IMR-90 (cell line): ENCODE measurements at regions not wholly inside any gene's neighbourhood (a gene's known extent, or its start where the extent isn't known, plus 50 kb on each side); places are given as distances from the start of the nearest gene placed in this dataset.

Source experiments
- ATAC-seq: fragments of 200-7000 bp; cut with Tn5 transposase; 2 replicates; pipeline ENCODE4 v1.9.1; 2020; ENCODE audit warnings: low read depth, mild to moderate bottlenecking, moderate library complexity
- BruUV-seq: library from RNA; stranded (reverse); fragments of 400-500 nt; replicated peaks from 2 replicates; lab custom pipeline; 2021; lab: Mats Ljungman, UMichigan
- CTCF ChIA-PET: fragments of 300-600 bp; formaldehyde crosslinking; extraction: SDS; loops from one replicate; lab custom pipeline; 2021; ENCODE audit warnings: antibody characterized with exemption; lab: Yijun Ruan, JAX
- POLR2A ChIA-PET: fragments of 300-600 bp; sonication (Branson Sonifier 250); formaldehyde crosslinking; loops from one replicate; lab custom pipeline; 2022; ENCODE audit warnings: antibody characterized with exemption; ENCODE audit not compliant: unreplicated experiment; lab: Charles Lee
- DNase-seq: peaks from one replicate; pipeline ENCODE4 v3.0.0; 2013
- H2AFZ ChIP-seq: replicated peaks from 2 replicates; pipeline ENCODE3; 2013; ENCODE audit warnings: low read length, mild to moderate bottlenecking; ENCODE audit not compliant: poor library complexity
- H2AK5ac ChIP-seq: 2 replicates; pipeline ENCODE4 v1.6.1; 2013; ENCODE audit warnings: low read depth, low read length, inconsistent platforms
- H2AK9ac ChIP-seq: replicated peaks from 2 replicates; pipeline ENCODE3; 2013; ENCODE audit warnings: mild to moderate bottlenecking, low read depth, low read length, moderate library complexity; ENCODE audit not compliant: poor library complexity
- H2BK120ac ChIP-seq: 2 replicates; pipeline ENCODE4 v1.6.1; 2013; ENCODE audit warnings: low read depth, low read length, inconsistent platforms
- H2BK15ac ChIP-seq: 3 replicates; pipeline ENCODE4 v1.6.1; 2013; ENCODE audit warnings: low read depth, low read length, inconsistent platforms
- H2BK20ac ChIP-seq: 2 replicates; pipeline ENCODE4 v1.6.1; 2013; ENCODE audit warnings: low read depth, mild to moderate bottlenecking, inconsistent platforms, low read length, moderate library complexity
- H2BK5ac ChIP-seq: 2 replicates; pipeline ENCODE4 v1.6.1; 2013; ENCODE audit warnings: mild to moderate bottlenecking, low read depth, low read length, inconsistent platforms; ENCODE audit not compliant: poor library complexity, severe bottlenecking
- H3K14ac ChIP-seq: replicated peaks from 2 replicates; pipeline ENCODE4 v1.6.1; 2013; ENCODE audit warnings: low read depth, low read length, inconsistent platforms
- H3K18ac ChIP-seq: 2 replicates; pipeline ENCODE4 v1.6.1; 2013; ENCODE audit warnings: low read depth, low read length, control low read depth
- H3K23ac ChIP-seq: 2 replicates; pipeline ENCODE4 v1.6.1; 2013; ENCODE audit warnings: low read depth, low read length, inconsistent platforms
- H3K27ac ChIP-seq: 2 replicates; pipeline ENCODE4 v1.5.1; 2013; ENCODE audit warnings: mild to moderate bottlenecking, control low read depth, low read length; ENCODE audit not compliant: insufficient read depth
- H3K27me3 ChIP-seq: 2 replicates; pipeline ENCODE4 v1.6.1; 2013; ENCODE audit warnings: low read length; ENCODE audit not compliant: control insufficient read depth, insufficient read depth
- H3K36me3 ChIP-seq: 2 replicates; pipeline ENCODE4 v1.6.1; 2013; ENCODE audit warnings: low read length, mixed read lengths; ENCODE audit not compliant: control insufficient read depth, insufficient read depth
- H3K4ac ChIP-seq: 2 replicates; pipeline ENCODE4 v1.6.1; 2013; ENCODE audit warnings: low read depth, low read length, inconsistent platforms
- H3K4me1 ChIP-seq: 2 replicates; pipeline ENCODE4 v1.6.1; 2013; ENCODE audit warnings: low read length, mixed read lengths; ENCODE audit not compliant: control insufficient read depth, insufficient read depth
- H3K4me2 ChIP-seq: 2 replicates; pipeline ENCODE4 v1.6.1; 2013; ENCODE audit warnings: low read depth, mild to moderate bottlenecking, control low read depth, low read length, moderate library complexity
- H3K4me3 ChIP-seq: 2 replicates; pipeline ENCODE4 v1.5.1; 2013; ENCODE audit warnings: low read depth, mild to moderate bottlenecking, control low read depth, low read length, moderate library complexity; ENCODE audit not compliant: insufficient read depth
- H3K56ac ChIP-seq: 2 replicates; pipeline ENCODE4 v1.6.1; 2013; ENCODE audit warnings: low read length, inconsistent platforms; ENCODE audit not compliant: insufficient read depth; ENCODE audit errors: extremely low read depth
- H3K79me1 ChIP-seq, 2 experiments: 2 replicates each; pipeline ENCODE4 v1.6.1; 2013; ENCODE audit warnings: low read length in 2 of 2, inconsistent platforms in 1 of 2, low read depth in 1 of 2
- H3K9ac ChIP-seq: 2 replicates; pipeline ENCODE4 v1.6.1; 2013; ENCODE audit warnings: low read depth, low read length, control low read depth
- H3K9me1 ChIP-seq: 2 replicates; pipeline ENCODE4 v1.6.1; 2013; ENCODE audit warnings: low read length, inconsistent platforms; ENCODE audit not compliant: insufficient read depth
- H3K9me3 ChIP-seq: 2 replicates; pipeline ENCODE4 v1.6.1; 2013; ENCODE audit warnings: low read length; ENCODE audit not compliant: control insufficient read depth, insufficient read depth
- H4K20me1 ChIP-seq: 2 replicates; pipeline ENCODE4 v1.6.1; 2013; ENCODE audit warnings: low read length, inconsistent platforms; ENCODE audit not compliant: insufficient read depth
- H4K5ac ChIP-seq: 2 replicates; pipeline ENCODE4 v1.6.1; 2013; ENCODE audit warnings: mild to moderate bottlenecking, low read depth, low read length, control low read depth
- H4K8ac ChIP-seq, 2 experiments: 2 replicates each; pipeline ENCODE4 v1.6.1; 2013; ENCODE audit warnings: low read depth in 2 of 2, low read length in 2 of 2, control low read depth in 1 of 2, inconsistent platforms in 1 of 2
- H4K91ac ChIP-seq: 2 replicates; pipeline ENCODE4 v1.6.1; 2013; ENCODE audit warnings: low read depth, low read length, inconsistent platforms; ENCODE audit not compliant: insufficient read depth
- CEBPB ChIP-seq: IDR thresholded peaks from 2 replicates; pipeline ENCODE4 v1.6.1; 2012; ENCODE audit warnings: low read depth, low read length, improper control_type of control experiment
- CHD1 ChIP-seq: IDR thresholded peaks from 2 replicates; pipeline ENCODE4 v1.6.1; 2012; ENCODE audit warnings: low read depth, low read length, improper control_type of control experiment
- ELK1 ChIP-seq: fragments of 150-350 bp; IDR thresholded peaks from 2 replicates; pipeline ENCODE4 v1.6.1; 2016; ENCODE audit warnings: low read depth, mild to moderate bottlenecking, low read length, moderate library complexity, borderline replicate concordance
- MAFK ChIP-seq: IDR thresholded peaks from 2 replicates; pipeline ENCODE4 v1.6.1; 2012; ENCODE audit warnings: low read depth, low read length, improper control_type of control experiment
- MAZ ChIP-seq: IDR thresholded peaks from 2 replicates; pipeline ENCODE4 v1.6.1; 2012; ENCODE audit warnings: low read depth, mild to moderate bottlenecking, low read length, improper control_type of control experiment, moderate library complexity, borderline replicate concordance
- MXI1 ChIP-seq: IDR thresholded peaks from 2 replicates; pipeline ENCODE4 v1.6.1; 2012; ENCODE audit warnings: low read depth, mild to moderate bottlenecking, low read length, moderate library complexity, borderline replicate concordance
- POLR2A ChIP-seq: IDR thresholded peaks from 2 replicates; pipeline ENCODE4 v1.6.1; 2012; ENCODE audit warnings: mild to moderate bottlenecking, low read depth, low read length
- RAD21 ChIP-seq: IDR thresholded peaks from 2 replicates; pipeline ENCODE4 v1.6.1; 2012; ENCODE audit warnings: low read length, improper control_type of control experiment
- RFX5 ChIP-seq: IDR thresholded peaks from 2 replicates; pipeline ENCODE4 v1.8.0; 2012; ENCODE audit warnings: low read depth, mild to moderate bottlenecking, low read length, moderate library complexity
- SMC3 ChIP-seq: fragments of 150-350 bp; IDR thresholded peaks from 2 replicates; pipeline ENCODE4 v1.6.1; 2016; ENCODE audit warnings: low read depth, mild to moderate bottlenecking, antibody characterized with exemption, low read length, moderate library complexity
- USF2 ChIP-seq: fragments of 150-350 bp; IDR thresholded peaks from 2 replicates; pipeline ENCODE4 v1.6.1; 2017; ENCODE audit warnings: mild to moderate bottlenecking, antibody characterized with exemption, low read length, low read depth
- WGBS, 2 experiments: methylation state at CpG; one replicate each; pipeline versions ENCODE4 v1.1.5 to v1.1.7; 2013; ENCODE audit warnings: missing lambda C conversion rate in 2 of 2; ENCODE audit not compliant: insufficient read length in 1 of 2; ENCODE audit errors: extremely low coverage in 2 of 2; 5-methylcytosine and 5-hydroxymethylcytosine counted together
- dilution Hi-C: fragments of 300-500 bp; cut with HindIII; formaldehyde crosslinking; loops from one replicate; pipeline ENCODE4 v1.14.3; 2018; ENCODE audit warnings: low sequenced_read_pairs; ENCODE audit not compliant: unreplicated experiment
- in situ Hi-C: fragments of 300-500 bp; cut with MboI; formaldehyde crosslinking; loops from 3 replicates; pipeline ENCODE4 v1.14.3; 2019; ENCODE audit warnings: low sequenced_read_pairs, inconsistent platforms, mixed read lengths
- intact Hi-C: fragments of 100-400 bp; cut with micrococcal nuclease; formaldehyde crosslinking; loops from 2 replicates; pipeline ENCODE4 v1.10.0; 2022
- TF ChIP-seq, protein P1 (sequence below): conservative IDR thresholded peaks from 2 replicates; pipeline ENCODE4 v1.5.1; 2012; ENCODE audit warnings: mild to moderate bottlenecking, low read depth, low read length, improper control_type of control experiment

GRCh38 chr18:77340815-77341214, 91.2 kb downstream of the GALR1 start:
- no peak overlapping the region for H2BK15ac ChIP-seq
- no peak overlapping the region for H3K4me3 ChIP-seq
- H2AK5ac ChIP-seq: no peak overlapping the region
- no peak overlapping the region for H3K23ac ChIP-seq
- TF ChIP-seq USF2 (no peak), MXI1 (no peak), RAD21 (no peak), ELK1 (no peak), MAZ (no peak), SMC3 (no peak), RFX5 (no peak), POLR2A (no peak), CEBPB (no peak), CHD1 (no peak), MAFK (no peak)
- TF ChIP-seq, protein P1, sequence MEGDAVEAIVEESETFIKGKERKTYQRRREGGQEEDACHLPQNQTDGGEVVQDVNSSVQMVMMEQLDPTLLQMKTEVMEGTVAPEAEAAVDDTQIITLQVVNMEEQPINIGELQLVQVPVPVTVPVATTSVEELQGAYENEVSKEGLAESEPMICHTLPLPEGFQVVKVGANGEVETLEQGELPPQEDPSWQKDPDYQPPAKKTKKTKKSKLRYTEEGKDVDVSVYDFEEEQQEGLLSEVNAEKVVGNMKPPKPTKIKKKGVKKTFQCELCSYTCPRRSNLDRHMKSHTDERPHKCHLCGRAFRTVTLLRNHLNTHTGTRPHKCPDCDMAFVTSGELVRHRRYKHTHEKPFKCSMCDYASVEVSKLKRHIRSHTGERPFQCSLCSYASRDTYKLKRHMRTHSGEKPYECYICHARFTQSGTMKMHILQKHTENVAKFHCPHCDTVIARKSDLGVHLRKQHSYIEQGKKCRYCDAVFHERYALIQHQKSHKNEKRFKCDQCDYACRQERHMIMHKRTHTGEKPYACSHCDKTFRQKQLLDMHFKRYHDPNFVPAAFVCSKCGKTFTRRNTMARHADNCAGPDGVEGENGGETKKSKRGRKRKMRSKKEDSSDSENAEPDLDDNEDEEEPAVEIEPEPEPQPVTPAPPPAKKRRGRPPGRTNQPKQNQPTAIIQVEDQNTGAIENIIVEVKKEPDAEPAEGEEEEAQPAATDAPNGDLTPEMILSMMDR: no peak
- no peak overlapping the region for H4K5ac ChIP-seq
- no peak overlapping the region for H2AK9ac ChIP-seq
- H2BK20ac ChIP-seq: no peak overlapping the region
- H2BK5ac ChIP-seq: no peak overlapping the region
- no peak overlapping the region for H3K4ac ChIP-seq
- dilution Hi-C loops: no loop called here
- H3K4me1 ChIP-seq: no peaks in the 10 kb centered on the region
- no peak overlapping the region for H4K8ac ChIP-seq
- no peak overlapping the region for H3K18ac ChIP-seq
- no peaks in the 10 kb centered on the region for H3K79me1 ChIP-seq
- no peak overlapping the region for H2BK120ac ChIP-seq
- ATAC-seq (no peak), DNase-seq (no peak)
- no TSS peak for BruUV-seq
- peaks cover 44% of the 10 kb centered on the region for H3K9me3 ChIP-seq
- H4K91ac ChIP-seq: no peak overlapping the region
- no peak overlapping the region for H3K14ac ChIP-seq
- CTCF ChIA-PET: interaction anchor here (0.5 kb wide), 1 partner anchor 29 kb away, joined by 3 read pairs; no protein-coding TSS in a partner anchor
- no peaks in the 10 kb centered on the region for H3K27me3 ChIP-seq
- no peaks in the 10 kb centered on the region for H4K20me1 ChIP-seq
- in situ Hi-C loops: no loop called here
- H3K9me1 ChIP-seq: no peaks in the 10 kb centered on the region
- no peak overlapping the region for H2AFZ ChIP-seq
- no peak overlapping the region for H3K4me2 ChIP-seq
- 80% methylated on average over 1 of the region's 7 CpGs; no CpG with 5 or more reads in 1 of the 2 experiments for WGBS, 2 experiments
- no peak overlapping the region for H3K56ac ChIP-seq
- intact Hi-C loops: no loop called here
- POLR2A ChIA-PET: no interaction called here
- no peak overlapping the region for H3K9ac ChIP-seq
- no peak overlapping the region for H3K27ac ChIP-seq
- H3K36me3 ChIP-seq: no peaks in the 10 kb centered on the region
